Panc1 (cell line): ENCODE measurements at regions not wholly inside any gene's neighbourhood (a gene's known extent, or its start where the extent isn't known, plus 50 kb on each side); places are given as distances from the start of the nearest gene placed in this dataset.

Source experiments
- CTCF ChIP-seq: fragments of 450-650 bp; IDR thresholded peaks from 2 replicates; pipeline ENCODE4 v1.5.1; 2017; ENCODE audit warnings: mild to moderate bottlenecking
- TF ChIP-seq, protein P1 (sequence below), 2 experiments: IDR thresholded peaks; 2 replicates each; pipeline ENCODE4 v1.6.1; 2011 to 2012; ENCODE audit warnings: low read depth in 2 of 2, control low read depth in 1 of 2, low read length in 1 of 2, mild to moderate bottlenecking in 1 of 2, moderate library complexity in 1 of 2; ENCODE audit not compliant: insufficient read depth in 1 of 2

DNA sequence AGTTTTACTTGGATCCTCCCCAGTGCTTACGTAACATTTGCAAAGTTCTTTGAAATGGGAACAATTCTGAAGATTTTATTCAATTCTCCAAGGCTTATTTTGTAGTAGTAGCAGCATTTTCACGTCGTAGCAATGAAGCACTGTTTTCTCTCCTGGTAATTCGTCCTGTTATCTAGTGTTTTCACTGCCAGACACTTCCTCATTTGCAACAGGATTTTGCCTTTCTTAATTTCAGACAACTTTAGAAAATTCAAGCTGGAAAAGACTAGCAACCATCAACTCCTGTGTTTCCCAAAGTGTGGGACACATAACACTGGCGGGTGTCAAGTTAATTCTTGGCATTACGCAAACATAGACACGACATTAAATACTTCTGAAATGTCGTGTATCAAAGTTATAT, 131.6 kb downstream of the CHD9NB start:
- TF ChIP-seq, protein P1, sequence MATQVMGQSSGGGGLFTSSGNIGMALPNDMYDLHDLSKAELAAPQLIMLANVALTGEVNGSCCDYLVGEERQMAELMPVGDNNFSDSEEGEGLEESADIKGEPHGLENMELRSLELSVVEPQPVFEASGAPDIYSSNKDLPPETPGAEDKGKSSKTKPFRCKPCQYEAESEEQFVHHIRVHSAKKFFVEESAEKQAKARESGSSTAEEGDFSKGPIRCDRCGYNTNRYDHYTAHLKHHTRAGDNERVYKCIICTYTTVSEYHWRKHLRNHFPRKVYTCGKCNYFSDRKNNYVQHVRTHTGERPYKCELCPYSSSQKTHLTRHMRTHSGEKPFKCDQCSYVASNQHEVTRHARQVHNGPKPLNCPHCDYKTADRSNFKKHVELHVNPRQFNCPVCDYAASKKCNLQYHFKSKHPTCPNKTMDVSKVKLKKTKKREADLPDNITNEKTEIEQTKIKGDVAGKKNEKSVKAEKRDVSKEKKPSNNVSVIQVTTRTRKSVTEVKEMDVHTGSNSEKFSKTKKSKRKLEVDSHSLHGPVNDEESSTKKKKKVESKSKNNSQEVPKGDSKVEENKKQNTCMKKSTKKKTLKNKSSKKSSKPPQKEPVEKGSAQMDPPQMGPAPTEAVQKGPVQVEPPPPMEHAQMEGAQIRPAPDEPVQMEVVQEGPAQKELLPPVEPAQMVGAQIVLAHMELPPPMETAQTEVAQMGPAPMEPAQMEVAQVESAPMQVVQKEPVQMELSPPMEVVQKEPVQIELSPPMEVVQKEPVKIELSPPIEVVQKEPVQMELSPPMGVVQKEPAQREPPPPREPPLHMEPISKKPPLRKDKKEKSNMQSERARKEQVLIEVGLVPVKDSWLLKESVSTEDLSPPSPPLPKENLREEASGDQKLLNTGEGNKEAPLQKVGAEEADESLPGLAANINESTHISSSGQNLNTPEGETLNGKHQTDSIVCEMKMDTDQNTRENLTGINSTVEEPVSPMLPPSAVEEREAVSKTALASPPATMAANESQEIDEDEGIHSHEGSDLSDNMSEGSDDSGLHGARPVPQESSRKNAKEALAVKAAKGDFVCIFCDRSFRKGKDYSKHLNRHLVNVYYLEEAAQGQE (IDR thresholded peaks at IDR 0.05; ENCODE audit: insufficient read depth in 1 of 2, low read depth in 2 of 2, low read length in 1 of 2): no peak
- TF ChIP-seq CTCF: no peak
